ENCODE measurements at regions not wholly inside any gene's neighbourhood (a gene's known extent, or its start where the extent isn't known, plus 50 kb on each side); places are given as distances from the start of the nearest gene placed in this dataset.

DNA sequence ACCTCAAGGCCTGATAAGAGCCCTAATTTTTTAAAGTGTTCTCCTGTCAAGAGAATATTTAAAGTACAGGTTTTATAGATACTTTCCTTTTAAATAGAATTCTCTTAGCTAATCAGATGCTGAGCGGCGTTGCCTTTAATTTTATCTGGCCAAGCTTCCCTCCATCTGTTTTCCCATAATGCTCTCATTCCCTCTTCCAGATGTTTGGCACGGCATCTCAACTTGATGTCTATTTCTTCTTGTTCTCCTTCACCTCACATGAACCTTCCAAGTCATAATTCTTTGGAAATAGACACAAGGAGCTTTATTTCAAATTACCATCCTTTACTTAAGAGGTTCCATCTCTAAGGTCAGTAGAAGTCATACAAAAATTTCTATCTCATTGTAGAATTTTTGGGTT lies 76.1 kb upstream of the CPO start:
- DNase-seq (no peak), ATAC-seq (no peak)
- Histone ChIP-seq H3K9me3 (no peaks in the 10 kb centered on the region), H3K27ac (no peak overlapping the region), H3K4me3 (no peak overlapping the region), H3K4me1 (no peaks in the 10 kb centered on the region), H3K36me3 (no peaks in the 10 kb centered on the region), H3K27me3 (no peaks in the 10 kb centered on the region)
- intact Hi-C loops (cut with DNase I) = no loop called here
- TF ChIP-seq, protein P1, sequence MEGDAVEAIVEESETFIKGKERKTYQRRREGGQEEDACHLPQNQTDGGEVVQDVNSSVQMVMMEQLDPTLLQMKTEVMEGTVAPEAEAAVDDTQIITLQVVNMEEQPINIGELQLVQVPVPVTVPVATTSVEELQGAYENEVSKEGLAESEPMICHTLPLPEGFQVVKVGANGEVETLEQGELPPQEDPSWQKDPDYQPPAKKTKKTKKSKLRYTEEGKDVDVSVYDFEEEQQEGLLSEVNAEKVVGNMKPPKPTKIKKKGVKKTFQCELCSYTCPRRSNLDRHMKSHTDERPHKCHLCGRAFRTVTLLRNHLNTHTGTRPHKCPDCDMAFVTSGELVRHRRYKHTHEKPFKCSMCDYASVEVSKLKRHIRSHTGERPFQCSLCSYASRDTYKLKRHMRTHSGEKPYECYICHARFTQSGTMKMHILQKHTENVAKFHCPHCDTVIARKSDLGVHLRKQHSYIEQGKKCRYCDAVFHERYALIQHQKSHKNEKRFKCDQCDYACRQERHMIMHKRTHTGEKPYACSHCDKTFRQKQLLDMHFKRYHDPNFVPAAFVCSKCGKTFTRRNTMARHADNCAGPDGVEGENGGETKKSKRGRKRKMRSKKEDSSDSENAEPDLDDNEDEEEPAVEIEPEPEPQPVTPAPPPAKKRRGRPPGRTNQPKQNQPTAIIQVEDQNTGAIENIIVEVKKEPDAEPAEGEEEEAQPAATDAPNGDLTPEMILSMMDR (IDR thresholded peaks at IDR 0.05) = no peak

DNA sequence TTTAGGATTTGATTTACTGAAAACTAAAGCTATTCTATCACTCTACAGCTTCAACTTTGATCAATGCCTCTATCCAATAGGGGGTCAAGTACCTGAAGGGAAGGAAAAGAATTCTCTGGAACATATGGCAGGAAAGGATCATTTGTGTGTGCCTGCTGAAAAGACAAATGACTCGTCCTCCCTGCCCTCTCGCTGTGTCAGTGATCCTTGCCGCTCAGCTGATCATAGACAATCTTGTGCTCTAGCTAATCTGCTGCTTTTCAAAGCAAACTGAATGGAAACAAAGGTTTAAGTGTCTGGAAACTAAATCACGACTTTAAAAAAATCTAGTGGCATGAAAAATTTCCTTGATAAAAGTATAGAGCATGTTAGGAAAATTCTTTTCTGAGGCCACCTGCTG lies 75.6 kb upstream of the CPO start:
- H3K27me3 ChIP-seq = no peaks in the 10 kb centered on the region
- H3K4me1 ChIP-seq = no peaks in the 10 kb centered on the region
- DNase-seq = no peak
- no peak overlapping the region for H3K4me3 ChIP-seq
- intact Hi-C loops (cut with DNase I) = no loop called here
- H3K9me3 ChIP-seq = no peaks in the 10 kb centered on the region
- H3K27ac ChIP-seq = no peak overlapping the region
- TF ChIP-seq, protein P1 (IDR thresholded peaks at IDR 0.05) = no peak
- ATAC-seq = no peak
- H3K36me3 ChIP-seq = no peaks in the 10 kb centered on the region

- no peak overlapping the region for H3K4me3 ChIP-seq
- H3K9me3 ChIP-seq = no peaks in the 10 kb centered on the region
- no peaks in the 10 kb centered on the region for H3K36me3 ChIP-seq
- DNase-seq (no peak), ATAC-seq (no peak)
- no peaks in the 10 kb centered on the region for H3K4me1 ChIP-seq
- H3K27ac ChIP-seq = no peak overlapping the region
- intact Hi-C loops (cut with DNase I) = no loop called here
- TF ChIP-seq, protein P1 (IDR thresholded peaks at IDR 0.05) = no peak
- no peaks in the 10 kb centered on the region for H3K27me3 ChIP-seq
Observed at GRCh38 chr2:206867006-206867405, 72.3 kb upstream of the CPO start.

- Histone ChIP-seq H3K9me3 (no peaks in the 10 kb centered on the region), H3K27me3 (no peaks in the 10 kb centered on the region), H3K27ac (no peak overlapping the region), H3K4me1 (no peaks in the 10 kb centered on the region), H3K36me3 (no peaks in the 10 kb centered on the region), H3K4me3 (no peak overlapping the region)
- DNase-seq (no peak), ATAC-seq (no peak)
- intact Hi-C loops (cut with DNase I) = no loop called here
- TF ChIP-seq, protein P1 (IDR thresholded peaks at IDR 0.05) = no peak
Observed at GRCh38 chr2:206869824-206870495, 69.4 kb upstream of the CPO start.

GRCh38 chr2:206873423-206873822 lies 65.9 kb upstream of the CPO start:
- Histone ChIP-seq H3K36me3 (no peaks in the 10 kb centered on the region), H3K4me1 (no peaks in the 10 kb centered on the region), H3K27me3 (no peaks in the 10 kb centered on the region), H3K27ac (no peak overlapping the region), H3K4me3 (no peak overlapping the region), H3K9me3 (no peaks in the 10 kb centered on the region)
- TF ChIP-seq, protein P1 (IDR thresholded peaks at IDR 0.05) = no peak
- ATAC-seq (no peak), DNase-seq (no peak)
- intact Hi-C loops (cut with DNase I) = no loop called here

Data from left lung (tissue), 4 donors.